ENCODE measurements at regions not wholly inside any gene's neighbourhood (a gene's known extent, or its start where the extent isn't known, plus 50 kb on each side); places are given as distances from the start of the nearest gene placed in this dataset.

GRCh38 chr20:56861590-56861989 is 232.5 kb downstream of the TFAP2C start:
- TF ChIP-seq CTCF (IDR thresholded peaks at IDR 0.05; ENCODE audit: low read depth, low read length): no peak
- no peak for TF ChIP-seq EZH2phosphoT487 (IDR thresholded peaks at IDR 0.05; ENCODE audit: low read depth)
